Mesenchymal stem cell (in vitro differentiated cells and primary cell): ENCODE measurements at regions not wholly inside any gene's neighbourhood (a gene's known extent, or its start where the extent isn't known, plus 50 kb on each side); places are given as distances from the start of the nearest gene placed in this dataset.

Source experiments
- DNase-seq: peaks from one replicate; pipeline ENCODE4 v3.0.0-alpha.2; 2013
- H2AFZ ChIP-seq: one replicate; pipeline ENCODE4 v1.6.1; 2013; ENCODE audit warnings: low read depth, mild to moderate bottlenecking, control low read depth, inconsistent platforms, low read length, moderate library complexity
- H2AK5ac ChIP-seq: 2 replicates; pipeline ENCODE4 v1.6.1; 2013; ENCODE audit warnings: low read length, moderate library complexity, mild to moderate bottlenecking, inconsistent platforms; ENCODE audit not compliant: severe bottlenecking
- H2BK120ac ChIP-seq: one replicate; pipeline ENCODE4 v1.6.1; 2013; ENCODE audit warnings: low read depth, mild to moderate bottlenecking, inconsistent platforms, low read length, moderate library complexity
- H2BK12ac ChIP-seq, 2 experiments: one replicate each; pipeline ENCODE4 v1.6.1; 2013; ENCODE audit warnings: inconsistent platforms in 2 of 2, low read length in 2 of 2, mild to moderate bottlenecking in 2 of 2, moderate library complexity in 2 of 2, control low read depth in 1 of 2
- H2BK15ac ChIP-seq: one replicate; pipeline ENCODE4 v1.6.1; 2013; ENCODE audit warnings: mild to moderate bottlenecking, low read depth, inconsistent platforms; ENCODE audit not compliant: poor library complexity, severe bottlenecking
- H2BK5ac ChIP-seq: 2 replicates; pipeline ENCODE4 v1.6.1; 2013; ENCODE audit warnings: low read depth, mild to moderate bottlenecking, low read length, control low read depth, inconsistent platforms; ENCODE audit not compliant: poor library complexity, severe bottlenecking
- H3K14ac ChIP-seq, 2 experiments: one replicate each; pipeline ENCODE4 v1.6.1; 2013; ENCODE audit warnings: inconsistent platforms in 2 of 2, low read length in 2 of 2, control low read depth in 1 of 2, mild to moderate bottlenecking in 1 of 2, moderate library complexity in 1 of 2
- H3K18ac ChIP-seq, 2 experiments: one replicate each; pipeline ENCODE4 v1.6.1; 2013; ENCODE audit warnings: inconsistent platforms in 2 of 2, low read length in 2 of 2, control low read depth in 1 of 2, low read depth in 1 of 2, mild to moderate bottlenecking in 1 of 2
- H3K23ac ChIP-seq, 2 experiments: one replicate each; pipeline ENCODE4 v1.6.1; 2013; ENCODE audit warnings: inconsistent platforms in 2 of 2, low read length in 2 of 2, mild to moderate bottlenecking in 2 of 2, moderate library complexity in 2 of 2, control low read depth in 1 of 2
- H3K27ac ChIP-seq: 2 replicates; pipeline ENCODE4 v1.5.1; 2013; ENCODE audit warnings: mild to moderate bottlenecking, moderate library complexity, low read length, control low read depth, inconsistent platforms; ENCODE audit not compliant: poor library complexity, severe bottlenecking
- H3K27me3 ChIP-seq, 2 experiments: 2 replicates each; pipeline versions ENCODE4 v1.6.1 to v1.7.0; 2013; ENCODE audit warnings: low read length in 2 of 2, mild to moderate bottlenecking in 2 of 2, moderate library complexity in 2 of 2, control low read depth in 1 of 2, inconsistent platforms in 1 of 2; ENCODE audit not compliant: control insufficient read depth in 1 of 2, insufficient read depth in 1 of 2
- H3K36me3 ChIP-seq, 2 experiments: 2 replicates each; pipeline versions ENCODE4 v1.6.1 to v1.7.0; 2013; ENCODE audit warnings: low read length in 2 of 2, control low read depth in 1 of 2, inconsistent platforms in 1 of 2, low read depth in 1 of 2, mild to moderate bottlenecking in 1 of 2; ENCODE audit not compliant: insufficient read depth in 2 of 2, control insufficient read depth in 1 of 2
- H3K4ac ChIP-seq, 2 experiments: one replicate each; pipeline ENCODE4 v1.6.1; 2013; ENCODE audit warnings: inconsistent platforms in 2 of 2, low read length in 2 of 2, mild to moderate bottlenecking in 2 of 2, moderate library complexity in 2 of 2, control low read depth in 1 of 2, low read depth in 1 of 2
- H3K4me1 ChIP-seq: 2 replicates; pipeline ENCODE4 v1.6.1; 2013; ENCODE audit warnings: low read depth, low read length, control low read depth; ENCODE audit not compliant: control insufficient read depth, insufficient read depth
- H3K4me2 ChIP-seq: 2 replicates; pipeline ENCODE4 v1.6.1; 2013; ENCODE audit warnings: low read length, mild to moderate bottlenecking, inconsistent platforms; ENCODE audit not compliant: poor library complexity, severe bottlenecking
- H3K4me3 ChIP-seq, 2 experiments: 2 replicates each; pipeline versions ENCODE4 v1.5.1 to v1.7.0; 2013; ENCODE audit warnings: low read length in 2 of 2, mild to moderate bottlenecking in 2 of 2, control low read depth in 1 of 2, low read depth in 1 of 2; ENCODE audit not compliant: insufficient read depth in 1 of 2
- H3K79me1 ChIP-seq: replicated peaks from 2 replicates; pipeline ENCODE4 v1.6.1; 2013; ENCODE audit warnings: mild to moderate bottlenecking, control low read depth, low read length, inconsistent platforms; ENCODE audit not compliant: poor library complexity, severe bottlenecking
- H3K9ac ChIP-seq: 2 replicates; pipeline ENCODE4 v1.7.0; 2013; ENCODE audit warnings: mild to moderate bottlenecking, low read length, moderate library complexity
- H3K9me3 ChIP-seq: 2 replicates; pipeline ENCODE4 v1.7.0; 2013; ENCODE audit warnings: mild to moderate bottlenecking, low read length; ENCODE audit not compliant: control insufficient read depth
- H4K8ac ChIP-seq: one replicate; pipeline ENCODE4 v1.6.1; 2013; ENCODE audit warnings: inconsistent platforms, mild to moderate bottlenecking, low read length, moderate library complexity
- H4K91ac ChIP-seq: one replicate; pipeline ENCODE4 v1.6.1; 2013; ENCODE audit warnings: mild to moderate bottlenecking, low read length, inconsistent platforms
- WGBS: methylation state at CpG from one replicate; pipeline ENCODE4 v1.1.7; 2013; ENCODE audit warnings: mixed read lengths; 5-methylcytosine and 5-hydroxymethylcytosine counted together

DNA sequence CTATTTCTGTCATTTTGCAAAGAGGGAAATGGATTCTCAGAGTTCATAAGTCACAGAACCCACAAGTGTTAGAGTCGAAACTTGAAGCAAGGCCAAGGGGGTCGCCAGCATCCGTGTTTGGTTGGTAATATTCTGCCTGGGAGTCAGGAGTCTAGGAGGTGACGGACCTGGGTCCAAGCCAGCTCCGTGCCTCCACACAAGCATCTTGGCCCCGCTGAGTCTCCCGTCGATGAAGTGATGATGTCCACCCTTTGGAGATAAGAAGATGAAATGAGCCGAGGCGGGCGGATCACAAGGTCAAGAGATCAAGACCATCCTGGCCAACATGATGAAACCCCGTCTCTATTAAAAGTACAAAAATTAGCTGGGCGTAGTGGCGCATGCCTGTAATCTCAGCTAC lies 53.2 kb upstream of the TNRC6C start:
- no peak overlapping the region for H3K27ac ChIP-seq
- H2BK120ac ChIP-seq: no peak overlapping the region
- no peaks in the 10 kb centered on the region for H3K36me3 ChIP-seq
- H3K23ac ChIP-seq: no peak overlapping the region
- WGBS: 87% methylated on average over 9 of the region's 14 CpGs
- H3K4ac ChIP-seq: no peak overlapping the region
- no peak overlapping the region for H2BK5ac ChIP-seq
- no peak overlapping the region for H4K8ac ChIP-seq
- H2BK15ac ChIP-seq: no peak overlapping the region
- no peaks in the 10 kb centered on the region for H3K4me1 ChIP-seq
- no peaks in the 10 kb centered on the region for H3K9me3 ChIP-seq
- H3K14ac ChIP-seq: no peak overlapping the region
- no peak for DNase-seq
- no peak overlapping the region for H3K4me2 ChIP-seq
- no peak overlapping the region for H2AFZ ChIP-seq
- H2BK12ac ChIP-seq: no peak overlapping the region
- peaks cover 44 to 90% of the 10 kb centered on the region in 2 experiments for H3K27me3 ChIP-seq
- H3K79me1 ChIP-seq: no peaks in the 10 kb centered on the region
- no peak overlapping the region for H3K9ac ChIP-seq
- H4K91ac ChIP-seq: no peak overlapping the region
- no peak overlapping the region for H2AK5ac ChIP-seq
- H3K4me3 ChIP-seq: no peak overlapping the region
- no peak overlapping the region for H3K18ac ChIP-seq

DNA sequence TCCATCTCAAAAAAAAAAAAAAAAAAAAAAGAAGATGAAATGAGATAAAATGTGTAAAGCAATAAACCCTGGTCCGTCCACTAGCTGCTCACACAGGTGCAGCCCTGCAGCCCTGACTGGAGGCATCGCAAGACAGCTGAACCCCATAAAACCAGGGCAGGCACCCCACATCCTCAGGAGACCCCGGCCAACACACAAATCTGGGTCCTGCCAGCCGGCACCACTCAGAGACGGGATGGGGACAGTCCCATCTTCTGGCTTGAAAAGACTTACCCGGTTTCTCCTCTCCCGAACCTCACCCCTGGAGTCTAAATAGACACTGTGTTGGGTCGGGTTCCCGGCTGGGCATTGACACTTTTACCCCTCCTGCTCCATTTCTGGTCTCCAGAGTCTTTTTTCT lies 52.7 kb upstream of the TNRC6C start:
- WGBS: 90% methylated on average over 9 of the region's 9 CpGs
- DNase-seq: no peak
- no peak overlapping the region for H4K91ac ChIP-seq
- H2BK5ac ChIP-seq: no peak overlapping the region
- H3K9ac ChIP-seq: no peak overlapping the region
- peaks cover 40 to 86% of the 10 kb centered on the region in 2 experiments for H3K27me3 ChIP-seq
- H3K9me3 ChIP-seq: no peaks in the 10 kb centered on the region
- H3K79me1 ChIP-seq: no peaks in the 10 kb centered on the region
- H3K23ac ChIP-seq: no peak overlapping the region
- no peak overlapping the region for H2BK12ac ChIP-seq
- no peaks in the 10 kb centered on the region for H3K4me1 ChIP-seq
- no peak overlapping the region for H2AK5ac ChIP-seq
- no peak overlapping the region for H4K8ac ChIP-seq
- no peak overlapping the region for H2BK15ac ChIP-seq
- H2AFZ ChIP-seq: no peak overlapping the region
- H3K4me2 ChIP-seq: no peak overlapping the region
- H3K36me3 ChIP-seq: no peaks in the 10 kb centered on the region
- H3K18ac ChIP-seq: no peak overlapping the region
- H3K4ac ChIP-seq: no peak overlapping the region
- H2BK120ac ChIP-seq: no peak overlapping the region
- no peak overlapping the region for H3K14ac ChIP-seq
- H3K27ac ChIP-seq: no peak overlapping the region
- no peak overlapping the region for H3K4me3 ChIP-seq

DNA sequence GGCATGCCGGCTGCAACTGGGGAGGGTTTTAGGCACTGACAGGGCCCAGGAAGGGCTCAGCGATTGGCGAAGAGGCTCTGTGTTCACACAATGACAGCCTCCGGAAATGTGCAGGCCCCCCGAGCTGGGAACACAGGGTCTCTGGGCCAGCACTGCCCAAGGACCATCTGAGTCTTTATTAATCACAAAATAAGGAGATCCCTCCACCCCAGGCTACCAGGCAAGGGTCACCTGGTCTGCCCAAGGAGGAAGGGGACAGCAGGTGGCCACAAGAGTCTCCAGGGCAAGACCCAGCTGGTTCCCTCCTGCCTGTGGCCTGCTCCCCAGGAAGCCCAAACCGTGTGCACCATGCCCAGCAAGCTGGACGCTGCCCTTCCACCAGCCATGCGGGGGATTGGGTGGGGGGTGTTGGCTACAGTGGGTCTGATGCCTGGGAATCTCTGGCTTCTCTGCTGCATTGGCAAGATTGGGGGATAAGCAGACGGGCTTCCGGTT lies 52.1 kb upstream of the TNRC6C start:
- WGBS: 88% methylated on average over 10 of the region's 10 CpGs
- no peak overlapping the region for H4K91ac ChIP-seq
- no peaks in the 10 kb centered on the region for H3K9me3 ChIP-seq
- H3K4me2 ChIP-seq: no peak overlapping the region
- H3K23ac ChIP-seq: no peak overlapping the region
- no peak overlapping the region for H2BK15ac ChIP-seq
- H3K14ac ChIP-seq: no peak overlapping the region
- H3K36me3 ChIP-seq: no peaks in the 10 kb centered on the region
- H2AK5ac ChIP-seq: no peak overlapping the region
- H3K4ac ChIP-seq: no peak overlapping the region
- no peak overlapping the region for H2BK5ac ChIP-seq
- no peak overlapping the region for H2AFZ ChIP-seq
- H3K4me3 ChIP-seq: no peak overlapping the region
- peaks cover 34 to 80% of the 10 kb centered on the region in 2 experiments for H3K27me3 ChIP-seq
- no peak overlapping the region for H3K18ac ChIP-seq
- H4K8ac ChIP-seq: no peak overlapping the region
- H3K4me1 ChIP-seq: no peaks in the 10 kb centered on the region
- no peak overlapping the region for H2BK12ac ChIP-seq
- no peaks in the 10 kb centered on the region for H3K79me1 ChIP-seq
- H2BK120ac ChIP-seq: no peak overlapping the region
- no peak overlapping the region for H3K27ac ChIP-seq
- no peak for DNase-seq
- H3K9ac ChIP-seq: no peak overlapping the region

DNA sequence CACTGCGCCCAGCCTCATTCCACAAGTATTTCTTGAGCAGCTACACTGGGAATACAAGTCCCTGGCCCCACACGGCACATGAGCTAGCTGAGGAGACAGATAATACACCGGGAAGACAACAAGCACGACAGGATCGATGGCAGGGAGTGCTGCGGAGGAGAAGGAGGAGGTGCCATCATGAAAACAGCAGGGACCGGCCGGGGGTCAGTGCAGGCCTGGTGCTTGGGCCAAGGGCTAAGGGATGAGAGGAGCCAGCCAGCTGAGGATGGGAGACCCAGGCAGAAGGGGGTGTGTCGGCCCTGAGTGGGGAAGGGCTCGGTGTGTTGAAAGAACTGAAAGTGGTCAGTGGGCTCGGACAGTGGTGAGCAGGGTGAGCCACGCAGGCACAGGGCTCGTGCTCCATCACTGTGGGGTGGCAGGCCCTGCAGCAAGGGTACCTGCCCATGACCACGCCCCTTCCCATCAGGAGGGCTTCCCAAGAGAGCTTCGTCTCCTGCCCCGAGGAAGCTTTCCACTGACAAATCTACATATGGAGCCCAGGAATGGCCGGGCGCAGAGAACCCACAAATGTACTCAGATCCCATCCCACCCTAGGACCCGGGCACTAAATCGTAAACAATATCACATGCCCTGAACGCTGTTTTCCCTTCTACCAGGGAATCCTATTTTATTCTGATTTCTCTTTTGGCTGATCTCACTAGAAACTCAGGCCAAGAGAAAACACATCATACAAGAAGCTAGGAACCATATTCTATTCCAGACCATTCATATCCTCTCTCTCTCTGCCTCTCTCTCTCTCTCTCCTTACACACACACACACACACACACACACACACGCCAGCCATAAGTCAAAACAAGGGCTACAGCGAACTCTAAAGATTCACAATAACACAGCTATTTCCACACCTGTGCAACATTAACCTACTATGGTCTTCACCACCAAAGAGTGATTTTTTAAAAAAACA lies 50.7 kb upstream of the TNRC6C start:
- Histone ChIP-seq H4K8ac (no peak overlapping the region), H3K79me1 (no peaks in the 10 kb centered on the region), H3K27me3 (peaks cover 26 to 67% of the 10 kb centered on the region in 2 experiments), H2BK5ac (no peak overlapping the region), H3K4me3 (no peak overlapping the region), H4K91ac (no peak overlapping the region), H2AK5ac (no peak overlapping the region), H3K4ac (no peak overlapping the region), H3K23ac (no peak overlapping the region), H3K9me3 (no peaks in the 10 kb centered on the region), H3K36me3 (no peaks in the 10 kb centered on the region), H3K9ac (no peak overlapping the region), H3K14ac (no peak overlapping the region), H3K18ac (no peak overlapping the region), H2BK12ac (no peak overlapping the region), H2BK15ac (no peak overlapping the region), H3K4me1 (no peaks in the 10 kb centered on the region), H3K27ac (no peak overlapping the region), H2AFZ (no peak overlapping the region), H2BK120ac (no peak overlapping the region), H3K4me2 (no peak overlapping the region)
- WGBS: 85% methylated on average over 23 of the region's 23 CpGs
- DNase-seq: no peak
